ENCODE measurements at regions not wholly inside any gene's neighbourhood (a gene's known extent, or its start where the extent isn't known, plus 50 kb on each side); places are given as distances from the start of the nearest gene placed in this dataset.

GRCh38 chr7:37536706-37537105 is 88.0 kb upstream of the ELMO1 start:
- no peaks in the 10 kb centered on the region for H3K27me3 ChIP-seq (replicated peaks; ENCODE audit: insufficient read depth, low read depth, low read length, poor library complexity)
- POLR2A ChIA-PET (ENCODE audit: low non-redundant PET), result no interaction called here
- no peak for TF ChIP-seq EZH2 (IDR thresholded peaks at IDR 0.05; ENCODE audit: borderline replicate concordance, low read depth, low read length, poor library complexity, severe bottlenecking)
- TF ChIP-seq CTCF (conservative IDR thresholded peaks at IDR 0.05; ENCODE audit: low read depth, low read length), result no peak
- CTCF ChIA-PET, result no interaction called here
- H3K9me3 ChIP-seq (ENCODE audit: low read depth, low read length, poor library complexity, severe bottlenecking), result no peaks in the 10 kb centered on the region
- no peak overlapping the region for H3K4me3 ChIP-seq (ENCODE audit: low read depth, low read length, poor library complexity, severe bottlenecking)
- intact Hi-C loops (cut with micrococcal nuclease; ENCODE audit: unreplicated experiment), result no loop called here
- H3K36me3 ChIP-seq (ENCODE audit: insufficient read depth, low read length, poor library complexity, severe bottlenecking), result no peaks in the 10 kb centered on the region
- no peak for DNase-seq (ENCODE audit: low spot score)
- H3K4me1 ChIP-seq (ENCODE audit: insufficient read depth, low read length, poor library complexity, severe bottlenecking), result no peaks in the 10 kb centered on the region
- BruUV-seq (replicated peaks), result no TSS peak
- H3K27ac ChIP-seq (ENCODE audit: low read depth, low read length, poor library complexity, severe bottlenecking), result no peak overlapping the region

DNA sequence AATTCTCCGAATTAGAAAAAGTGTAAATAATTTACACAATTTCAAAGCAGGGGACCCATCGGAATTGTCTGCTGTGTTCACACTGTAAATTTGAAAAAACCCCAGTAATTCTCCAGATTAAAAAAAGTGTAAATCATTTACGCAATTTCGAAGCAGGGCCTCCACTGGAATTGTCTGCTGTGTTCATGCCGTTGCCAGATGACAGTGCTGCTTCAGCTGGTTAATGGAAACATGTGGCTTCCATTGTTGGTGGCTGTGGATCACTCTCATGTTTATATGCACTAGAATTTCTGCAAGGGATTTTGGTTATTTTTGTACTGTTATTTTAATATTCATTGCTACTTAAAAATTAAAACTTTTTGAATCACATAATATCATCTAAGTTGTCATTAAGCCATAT is 88.8 kb upstream of the ELMO1 start:
- CTCF ChIA-PET, result no interaction called here
- no peaks in the 10 kb centered on the region for H3K9me3 ChIP-seq (ENCODE audit: low read depth, low read length, poor library complexity, severe bottlenecking)
- DNase-seq (ENCODE audit: low spot score), result no peak

DNA sequence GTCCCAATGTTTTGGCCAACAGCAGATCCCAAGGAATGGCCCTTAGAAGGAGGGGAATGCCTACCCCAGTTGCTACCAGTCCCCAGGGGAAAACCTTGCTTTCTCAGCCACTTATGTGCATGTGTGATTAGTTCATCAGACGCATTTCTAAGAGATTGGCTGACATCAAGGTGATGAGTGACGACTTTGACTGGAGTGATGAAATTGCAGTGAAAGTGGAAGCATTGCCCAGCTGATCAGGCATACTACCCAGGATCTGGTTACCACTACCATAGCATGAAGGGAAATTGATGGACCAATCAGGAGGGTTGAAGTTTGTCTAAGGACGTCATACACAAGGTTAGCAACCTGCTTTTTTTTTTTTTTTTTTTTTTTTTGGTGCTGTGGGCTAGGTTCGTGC is 90.3 kb upstream of the ELMO1 start:
- H3K27ac ChIP-seq (ENCODE audit: low read depth, low read length, poor library complexity, severe bottlenecking), result no peak overlapping the region
- ChIA-PET POLR2A (ENCODE audit: low non-redundant PET) (no interaction called here), CTCF (no interaction called here)
- TF ChIP-seq EZH2 (IDR thresholded peaks at IDR 0.05; ENCODE audit: borderline replicate concordance, low read depth, low read length, poor library complexity, severe bottlenecking) (no peak), CTCF (conservative IDR thresholded peaks at IDR 0.05; ENCODE audit: low read depth, low read length) (no peak)
- no peaks in the 10 kb centered on the region for H3K36me3 ChIP-seq (ENCODE audit: insufficient read depth, low read length, poor library complexity, severe bottlenecking)
- intact Hi-C loops (cut with micrococcal nuclease; ENCODE audit: unreplicated experiment), result no loop called here
- H3K4me1 ChIP-seq (ENCODE audit: insufficient read depth, low read length, poor library complexity, severe bottlenecking), result no peaks in the 10 kb centered on the region
- H3K27me3 ChIP-seq (replicated peaks; ENCODE audit: insufficient read depth, low read depth, low read length, poor library complexity), result no peaks in the 10 kb centered on the region
- H3K4me3 ChIP-seq (ENCODE audit: low read depth, low read length, poor library complexity, severe bottlenecking), result no peak overlapping the region
- BruUV-seq (replicated peaks), result no TSS peak
- no peak for DNase-seq (ENCODE audit: low spot score)
- H3K9me3 ChIP-seq (ENCODE audit: low read depth, low read length, poor library complexity, severe bottlenecking), result no peaks in the 10 kb centered on the region

More for the DNA sequence above, 88.8 kb upstream of the ELMO1 start:
- intact Hi-C loops (cut with micrococcal nuclease; ENCODE audit: unreplicated experiment), result no loop called here
- POLR2A ChIA-PET (ENCODE audit: low non-redundant PET), result no interaction called here
- no TSS peak for BruUV-seq (replicated peaks)
- no peaks in the 10 kb centered on the region for H3K36me3 ChIP-seq (ENCODE audit: insufficient read depth, low read length, poor library complexity, severe bottlenecking)
- TF ChIP-seq EZH2 (IDR thresholded peaks at IDR 0.05; ENCODE audit: borderline replicate concordance, low read depth, low read length, poor library complexity, severe bottlenecking) (no peak), CTCF (conservative IDR thresholded peaks at IDR 0.05; ENCODE audit: low read depth, low read length) (no peak)
- H3K4me3 ChIP-seq (ENCODE audit: low read depth, low read length, poor library complexity, severe bottlenecking), result no peak overlapping the region
- H3K27ac ChIP-seq (ENCODE audit: low read depth, low read length, poor library complexity, severe bottlenecking), result no peak overlapping the region
- H3K4me1 ChIP-seq (ENCODE audit: insufficient read depth, low read length, poor library complexity, severe bottlenecking), result no peaks in the 10 kb centered on the region
- H3K27me3 ChIP-seq (replicated peaks; ENCODE audit: insufficient read depth, low read depth, low read length, poor library complexity), result no peaks in the 10 kb centered on the region
